Activated T-cell treated with anti-CD3 and anti-CD28 coated beads, Interleukin-2, amount 50 U/mL, for 72 hours (primary cell): ENCODE measurements at regions not wholly inside any gene's neighbourhood (a gene's known extent, or its start where the extent isn't known, plus 50 kb on each side); places are given as distances from the start of the nearest gene placed in this dataset.
"Not testable (repeated sequence)": the region's sequence is repeated elsewhere in the genome, so short reads cannot be mapped to it uniquely, and the experiment has no call there.

ENCODE experiments used
- ATAC-seq, 2 donors: fragments of 150-1000 bp; cut with Tn5 transposase; replicated peaks in 1 of 2; 2 replicates each; pipeline ENCODE4 v1.10.0; 2021; ENCODE audit warnings: moderate library complexity in 2 of 2, mild to moderate bottlenecking in 1 of 2
- DNase-seq, 2 donors: peaks; one replicate each; pipeline ENCODE4 v3.0.0; 2021 to 2022; ENCODE audit warnings: mixed read lengths in 1 of 2
- H3K27ac Mint-ChIP-seq: one replicate; pipeline ENCODE4 v1.8.0; 2022; ENCODE audit warnings: mild to moderate bottlenecking, moderate library complexity, mixed read lengths
- H3K27me3 Mint-ChIP-seq: one replicate; pipeline ENCODE4 v1.8.0; 2022; ENCODE audit warnings: low read depth, mixed read lengths
- H3K36me3 Mint-ChIP-seq, 2 donors: one replicate each; pipeline ENCODE4 v1.8.0; 2022; ENCODE audit warnings: mixed read lengths in 2 of 2, mild to moderate bottlenecking in 1 of 2; ENCODE audit not compliant: insufficient read depth in 2 of 2
- H3K4me1 Mint-ChIP-seq: one replicate; pipeline ENCODE4 v1.8.0; 2022; ENCODE audit warnings: low read depth, mixed read lengths
- H3K4me3 Mint-ChIP-seq, 2 donors: one replicate each; pipeline ENCODE4 v1.8.0; 2022; ENCODE audit warnings: mild to moderate bottlenecking in 2 of 2, mixed read lengths in 2 of 2, moderate library complexity in 2 of 2
- H3K9me3 Mint-ChIP-seq, 2 donors: one replicate each; pipeline ENCODE4 v1.8.0; 2022; ENCODE audit warnings: mixed read lengths in 2 of 2

- H3K9me3 Mint-ChIP-seq = peaks cover 5% of the 10 kb centered on the region in 2 donors
- H3K4me1 Mint-ChIP-seq = no peaks in the 10 kb centered on the region
- no peak for ATAC-seq
- H3K4me3 Mint-ChIP-seq = no peak overlapping the region
- no peak for DNase-seq
- no peaks in the 10 kb centered on the region for H3K27me3 Mint-ChIP-seq
- H3K27ac Mint-ChIP-seq = no peak overlapping the region
- H3K36me3 Mint-ChIP-seq = no peaks in the 10 kb centered on the region
Observed at GRCh38 chr11:83350187-83350586, 64.0 kb upstream of the CCDC90B start.

- Mint-ChIP-seq H3K9me3 (peaks cover 5% of the 10 kb centered on the region in 2 donors), H3K36me3 (no peaks in the 10 kb centered on the region), H3K27me3 (no peaks in the 10 kb centered on the region), H3K4me3 (no peak overlapping the region), H3K4me1 (no peaks in the 10 kb centered on the region), H3K27ac (no peak overlapping the region)
- no peak for DNase-seq
- ATAC-seq = no peak
Observed at GRCh38 chr11:83349296-83349695, 63.1 kb upstream of the CCDC90B start.

- H3K4me3 Mint-ChIP-seq, H3K36me3 Mint-ChIP-seq, H3K27me3 Mint-ChIP-seq, H3K4me1 Mint-ChIP-seq, ATAC-seq, H3K27ac Mint-ChIP-seq, H3K9me3 Mint-ChIP-seq, DNase-seq: not testable (repeated sequence)
Observed at GRCh38 chr11:83346706-83347105, 60.5 kb upstream of the CCDC90B start.

GRCh38 chr11:83344521-83344920, 58.4 kb upstream of the CCDC90B start:
- not testable (repeated sequence) for H3K4me1 Mint-ChIP-seq

GRCh38 chr11:83336993-83337392, 50.8 kb upstream of the CCDC90B start:
- no peak for DNase-seq
- no peaks in the 10 kb centered on the region for H3K4me1 Mint-ChIP-seq
- no peak overlapping the region for H3K27ac Mint-ChIP-seq
- ATAC-seq = no peak
- H3K9me3 Mint-ChIP-seq = no peaks in the 10 kb centered on the region
- no peak overlapping the region for H3K4me3 Mint-ChIP-seq
- H3K27me3 Mint-ChIP-seq = peaks cover 6% of the 10 kb centered on the region
- no peaks in the 10 kb centered on the region for H3K36me3 Mint-ChIP-seq

More at GRCh38 chr11:83344521-83344920, 58.4 kb upstream of the CCDC90B start:
- not testable (repeated sequence) for H3K36me3 Mint-ChIP-seq, H3K9me3 Mint-ChIP-seq, H3K27me3 Mint-ChIP-seq, H3K4me3 Mint-ChIP-seq, ATAC-seq, DNase-seq, H3K27ac Mint-ChIP-seq
